Activated CD4-positive, alpha-beta T cell treated with anti-CD3 and anti-CD28 coated beads, Interleukin-2, amount 50 U/mL, for 48 hours (primary cell): ENCODE measurements at regions not wholly inside any gene's neighbourhood (a gene's known extent, or its start where the extent isn't known, plus 50 kb on each side); places are given as distances from the start of the nearest gene placed in this dataset.

Experiments used
- DNase-seq, 2 experiments: peaks; one replicate each; pipeline ENCODE4 v3.0.0-alpha.2; 2020

DNA sequence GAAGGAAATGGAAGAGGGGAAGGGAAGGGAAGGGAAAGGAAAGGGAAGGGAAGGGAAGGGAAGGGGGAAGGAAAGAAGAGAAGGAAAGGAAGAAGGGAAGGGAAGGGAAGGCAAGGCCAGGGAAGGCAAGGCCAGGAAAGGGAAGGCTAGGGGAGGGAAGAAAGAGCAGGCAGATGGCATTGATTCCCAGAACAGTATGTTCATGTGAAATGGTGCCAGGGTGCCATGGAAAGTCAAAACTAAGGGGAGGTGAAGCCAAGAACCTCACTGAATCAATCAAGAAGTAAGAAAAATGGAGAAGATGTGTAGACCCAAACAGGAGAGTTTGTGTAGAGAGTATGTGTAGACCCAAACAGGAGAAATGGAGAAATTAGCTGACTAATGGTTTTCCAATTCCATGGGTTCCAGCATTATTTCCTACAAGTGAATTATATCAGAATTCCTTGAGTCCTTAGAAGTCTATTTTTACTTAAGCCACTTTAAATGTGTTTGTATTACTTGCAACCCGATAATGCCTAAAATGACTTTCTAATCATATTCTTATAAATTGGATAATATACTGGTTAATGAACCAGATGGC is 367.6 kb downstream of the TXNL1 start:
- no peak for DNase-seq

DNA sequence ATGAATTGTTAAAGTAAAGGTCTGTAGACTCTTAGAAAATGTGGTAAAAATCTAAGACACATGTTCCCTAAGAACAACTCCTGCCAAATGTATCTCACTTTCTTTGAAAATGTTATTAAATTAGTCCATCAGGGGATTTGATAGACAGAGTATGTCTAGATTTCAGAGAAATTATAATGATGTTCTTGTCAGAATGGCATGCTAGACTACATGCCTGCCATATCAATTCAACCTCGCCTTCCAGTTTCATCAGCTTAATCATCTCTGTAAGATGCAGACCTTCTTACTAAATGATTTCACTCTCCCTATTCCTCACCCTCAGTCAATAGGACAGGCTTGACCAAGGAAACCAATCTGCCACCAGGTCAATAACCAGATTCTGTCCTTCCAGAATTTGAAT is 368.4 kb downstream of the TXNL1 start:
- no peak for DNase-seq

DNA sequence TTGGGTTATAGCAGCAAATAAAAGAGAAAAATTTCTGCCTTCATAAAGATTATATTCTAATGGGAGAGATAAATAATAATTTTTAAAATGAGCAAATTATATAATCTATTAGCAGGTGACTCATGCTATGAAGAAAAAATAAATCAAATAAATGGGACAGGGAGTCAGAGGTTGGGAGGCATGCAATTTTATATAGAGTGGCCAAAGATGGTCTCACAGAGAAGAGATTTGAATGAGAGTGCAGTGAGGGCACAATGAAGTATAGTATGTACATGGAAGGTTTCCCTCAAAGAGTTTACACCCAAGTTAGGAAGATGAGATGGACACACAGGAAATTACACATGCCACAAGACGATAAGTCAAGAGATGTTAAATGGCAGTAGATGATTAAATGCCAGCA is 369.4 kb downstream of the TXNL1 start:
- no peak for DNase-seq

DNA sequence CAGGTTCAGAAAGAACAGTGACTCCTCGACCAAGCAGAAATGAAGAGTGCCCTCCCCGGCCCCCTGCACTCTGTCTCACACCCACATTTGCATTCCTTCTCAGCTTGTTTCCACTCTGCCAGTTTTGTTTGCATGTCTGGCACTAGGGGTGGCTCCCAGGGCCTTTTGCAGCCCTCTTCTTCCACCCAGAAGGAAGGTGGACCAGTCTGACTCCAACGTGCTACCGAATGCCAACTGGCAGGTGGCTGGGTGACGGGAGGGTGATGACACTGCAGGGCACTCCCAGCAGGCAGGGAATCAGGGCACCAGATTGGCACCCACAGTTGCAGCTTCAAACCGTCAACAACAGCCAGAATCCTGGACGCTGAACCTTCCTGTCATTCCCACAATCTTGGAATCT is 371.1 kb downstream of the TXNL1 start:
- DNase-seq: no peak

DNA sequence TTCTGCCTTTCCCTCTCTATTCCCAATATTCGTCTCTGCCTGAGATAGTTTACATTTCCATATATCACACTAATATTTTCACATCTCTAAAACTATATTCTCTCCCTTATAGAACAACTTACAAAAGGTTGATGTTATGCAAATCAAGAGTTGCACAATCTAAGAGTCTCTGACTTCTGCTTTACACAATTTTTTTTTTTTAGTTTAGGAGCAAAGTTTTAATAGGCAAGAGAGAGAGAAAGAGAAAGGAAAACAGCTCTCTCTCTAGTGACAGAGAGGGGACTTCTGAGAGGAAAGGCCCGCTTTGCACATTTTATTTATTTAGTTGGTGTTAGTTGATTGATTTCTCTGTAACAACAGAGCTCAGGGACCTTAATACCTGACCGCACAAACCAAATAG is 380.2 kb downstream of the TXNL1 start:
- no peak for DNase-seq

DNA sequence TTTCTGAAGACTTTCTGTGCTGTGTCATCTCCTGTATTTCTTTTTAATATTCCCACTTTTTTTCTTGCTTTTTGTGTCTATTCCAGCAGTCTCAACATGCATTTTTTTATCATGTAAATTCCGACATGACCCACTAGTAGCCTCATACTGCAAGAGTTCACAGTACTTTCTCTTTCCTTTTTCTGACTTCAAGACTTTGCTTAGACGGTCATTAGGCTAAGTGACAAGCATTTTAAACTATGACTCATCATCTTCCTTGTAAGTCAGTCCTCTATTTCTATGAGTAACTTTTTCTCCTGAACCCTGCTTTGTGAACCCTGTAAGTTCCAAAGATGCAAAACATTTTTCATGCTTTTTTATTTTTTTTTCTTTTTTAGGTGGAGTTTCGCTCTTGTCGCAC is 381.2 kb downstream of the TXNL1 start:
- DNase-seq: no peak

DNA sequence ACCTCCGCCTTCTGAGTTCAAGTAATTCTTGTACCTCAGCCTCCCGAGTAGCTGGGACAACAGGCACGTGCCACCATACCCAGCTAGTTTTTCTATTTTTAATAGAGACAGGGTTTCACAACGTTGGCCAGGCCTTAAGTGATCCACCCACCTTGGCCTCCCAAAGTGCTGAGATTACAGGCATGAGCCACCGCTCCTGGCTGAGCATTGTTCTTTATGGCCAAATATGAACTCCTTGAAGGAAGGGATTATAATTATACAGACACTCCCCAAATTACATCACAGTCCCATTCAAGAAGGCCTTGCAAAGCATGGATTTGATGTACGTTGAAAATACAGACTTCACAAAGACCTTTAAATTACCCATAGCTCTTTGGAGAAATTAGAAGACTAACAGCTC is 381.7 kb downstream of the TXNL1 start:
- no peak for DNase-seq

DNA sequence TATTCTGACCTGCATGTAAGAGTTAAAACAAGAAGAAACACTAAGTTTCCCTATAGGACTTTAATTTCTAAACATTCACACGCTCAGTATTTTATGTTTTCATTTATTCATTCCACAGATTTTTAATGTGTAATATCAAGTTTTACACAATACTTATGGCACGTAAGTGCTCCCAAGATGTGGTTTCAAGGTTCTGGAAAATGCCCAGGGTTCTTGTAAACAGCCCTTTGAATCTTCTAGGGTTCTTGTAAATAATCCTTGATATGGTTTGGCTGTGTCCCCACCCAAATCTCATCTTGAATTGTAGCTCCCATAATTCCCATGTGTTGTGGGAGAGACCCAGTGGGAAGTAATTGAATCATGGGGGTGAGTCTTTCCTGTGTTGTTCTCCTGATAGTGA is 383.0 kb downstream of the TXNL1 start:
- no peak for DNase-seq

DNA sequence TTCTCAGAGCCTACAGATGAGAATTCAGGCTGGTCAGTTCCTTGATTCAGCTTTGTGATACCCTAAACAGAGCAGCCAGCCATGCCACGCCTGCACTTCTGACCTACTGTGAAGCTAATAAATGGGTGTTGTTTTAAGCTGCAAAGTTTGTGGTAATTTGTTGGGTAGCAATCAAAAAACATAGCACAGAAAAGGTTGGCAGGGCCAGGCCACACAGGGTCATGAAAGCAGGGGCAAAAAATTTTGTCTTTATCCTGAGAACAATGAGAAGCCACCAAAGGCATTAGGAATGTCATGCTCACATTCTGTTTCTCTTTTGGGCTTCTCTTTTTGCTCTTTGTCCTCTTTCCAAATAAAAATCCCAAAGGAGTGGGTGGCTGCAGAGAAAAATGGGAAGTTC is 385.9 kb downstream of the TXNL1 start:
- DNase-seq: no peak

DNA sequence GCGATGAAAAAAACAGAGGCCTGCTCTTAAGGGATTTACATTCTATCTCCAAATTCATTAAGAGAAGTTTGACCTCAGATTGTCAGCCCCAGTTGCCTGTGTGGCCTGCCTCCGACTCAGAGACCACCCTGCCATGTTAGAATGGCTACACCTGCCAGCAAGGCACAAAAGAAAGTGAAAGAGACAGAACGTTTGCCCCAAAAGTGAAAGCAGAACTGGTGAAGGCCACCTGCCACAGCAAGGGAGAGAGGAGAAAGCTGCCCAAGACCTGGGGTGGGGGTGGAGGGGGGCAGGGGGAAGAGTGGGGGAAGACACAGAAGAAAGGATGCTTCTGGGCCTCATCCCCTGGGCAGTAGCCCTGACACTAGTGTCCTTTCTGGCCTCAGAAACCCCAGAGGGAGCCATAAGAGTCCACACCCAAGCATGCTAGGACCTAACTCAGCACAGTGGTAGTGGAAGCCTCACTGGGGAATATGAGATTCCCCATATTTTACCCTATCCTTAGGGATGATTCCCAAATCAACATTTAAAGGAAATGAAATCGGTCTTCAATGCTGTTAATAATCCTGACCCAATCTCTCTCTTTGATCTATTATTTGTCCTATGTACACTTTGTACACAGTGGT is 389.7 kb downstream of the TXNL1 start:
- DNase-seq: no peak

DNA sequence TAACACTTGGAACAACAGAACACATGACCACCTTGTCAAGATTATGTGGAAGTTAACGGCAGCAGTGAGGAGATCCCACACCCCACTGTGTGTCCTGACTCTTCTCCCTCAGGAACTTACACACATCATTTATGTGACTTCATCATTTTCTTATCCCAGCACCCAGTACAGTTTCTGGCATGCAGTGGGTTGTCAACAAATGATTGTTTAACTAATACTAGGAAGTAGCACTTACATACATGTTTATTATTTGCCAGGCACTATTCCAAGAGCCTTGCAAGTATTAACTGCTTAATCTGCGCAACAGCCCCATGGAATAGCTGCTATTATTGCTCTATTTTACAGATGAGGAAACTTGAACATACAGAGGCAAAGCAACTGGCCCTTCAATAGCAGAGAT is 391.5 kb downstream of the TXNL1 start:
- DNase-seq: no peak

DNA sequence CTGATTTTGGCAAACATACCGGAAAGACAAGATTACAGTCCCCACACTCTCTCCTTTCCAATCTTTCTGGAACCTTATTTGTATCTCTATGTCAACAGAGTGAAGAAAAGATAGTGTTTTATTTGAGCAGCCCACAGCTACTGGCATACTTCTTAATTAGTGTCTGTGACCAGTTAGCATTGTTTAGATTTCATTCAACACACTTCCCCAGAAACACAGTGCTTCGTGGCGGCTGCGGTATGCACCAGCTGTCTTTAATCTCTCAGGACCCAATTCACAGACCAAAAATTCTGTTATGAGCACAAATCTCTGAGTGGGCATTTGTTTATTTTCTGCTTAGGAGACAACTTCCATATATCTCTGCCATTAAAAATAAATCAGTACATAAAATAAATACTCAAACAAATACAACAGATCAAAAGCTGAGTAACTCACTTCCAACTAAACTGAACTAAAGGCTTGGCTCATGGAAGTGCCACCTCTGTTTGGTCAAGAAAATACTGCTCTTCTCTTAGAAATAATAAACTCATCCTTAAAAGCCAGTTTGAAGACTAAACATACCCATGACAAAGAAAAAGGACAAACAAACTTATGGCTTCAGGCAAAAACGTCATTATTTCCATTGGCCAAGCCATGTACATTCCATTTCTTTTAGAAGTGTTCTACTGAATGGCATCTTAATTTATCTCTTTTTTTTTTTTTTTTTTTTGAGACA is 392.4 kb downstream of the TXNL1 start:
- DNase-seq: no peak

DNA sequence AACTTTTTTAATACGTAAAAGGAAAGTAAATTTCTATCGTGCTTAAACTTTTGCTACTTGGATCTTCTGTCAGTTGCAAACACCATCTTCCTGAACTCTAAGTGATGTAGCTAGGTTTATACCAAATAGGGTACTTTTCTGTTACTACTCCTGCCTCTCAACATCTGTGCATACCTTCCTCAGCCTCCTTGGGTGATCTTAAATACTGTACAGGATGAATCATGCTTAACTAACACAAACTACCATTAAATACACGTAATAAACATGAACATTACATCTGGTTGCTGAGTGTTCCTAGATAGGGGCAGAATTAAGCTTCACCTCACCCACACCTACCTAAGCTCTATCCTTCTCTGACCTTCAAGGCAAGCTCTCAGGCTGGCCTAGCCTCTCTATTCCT is 398.0 kb downstream of the TXNL1 start:
- no peak for DNase-seq

DNA sequence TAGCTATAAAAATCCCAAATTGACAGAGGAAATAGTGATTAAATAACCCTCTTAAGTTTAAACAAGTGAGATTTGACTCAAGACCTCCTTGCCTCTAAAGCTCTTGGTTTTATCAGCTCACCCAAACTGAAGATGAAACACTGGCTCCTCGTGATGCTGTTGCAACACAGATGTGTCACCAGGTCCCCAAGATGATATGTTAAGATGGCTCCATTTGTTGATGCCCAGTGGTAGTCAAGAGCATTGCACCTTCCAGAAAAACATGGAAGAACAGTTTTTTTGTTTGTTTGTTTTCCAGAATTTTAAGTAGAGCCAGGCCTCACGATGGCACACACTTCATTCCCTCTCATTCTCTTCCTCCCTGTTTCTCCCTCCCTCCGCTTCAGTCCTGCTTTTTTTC is 399.8 kb downstream of the TXNL1 start:
- DNase-seq: no peak

DNA sequence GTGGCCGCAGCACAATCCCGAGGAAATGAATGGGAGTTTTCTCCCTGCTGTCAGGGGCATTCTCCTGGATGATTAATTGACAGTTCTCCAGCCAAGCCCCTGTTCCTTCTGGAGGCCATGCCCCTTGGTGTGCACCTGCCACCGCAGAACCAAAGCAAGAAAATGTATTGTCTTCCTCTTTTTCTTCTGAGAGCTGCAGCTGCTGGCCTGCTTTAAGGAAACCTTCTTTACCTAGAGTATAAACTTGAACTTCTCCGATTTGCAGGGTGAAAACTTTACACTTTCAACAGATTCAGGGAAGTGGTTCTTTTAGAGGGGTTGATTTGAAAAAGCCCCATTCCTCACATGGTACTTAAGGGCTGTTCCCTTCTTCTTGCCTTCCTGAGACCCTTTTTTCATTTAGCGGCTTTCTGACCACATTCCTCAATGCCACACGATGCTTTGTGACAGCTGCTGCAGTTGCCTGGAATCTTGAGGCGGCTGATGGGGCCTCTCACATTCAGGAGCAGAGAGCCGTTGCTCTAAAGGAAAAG is 402.8 kb downstream of the TXNL1 start:
- no peak for DNase-seq

DNA sequence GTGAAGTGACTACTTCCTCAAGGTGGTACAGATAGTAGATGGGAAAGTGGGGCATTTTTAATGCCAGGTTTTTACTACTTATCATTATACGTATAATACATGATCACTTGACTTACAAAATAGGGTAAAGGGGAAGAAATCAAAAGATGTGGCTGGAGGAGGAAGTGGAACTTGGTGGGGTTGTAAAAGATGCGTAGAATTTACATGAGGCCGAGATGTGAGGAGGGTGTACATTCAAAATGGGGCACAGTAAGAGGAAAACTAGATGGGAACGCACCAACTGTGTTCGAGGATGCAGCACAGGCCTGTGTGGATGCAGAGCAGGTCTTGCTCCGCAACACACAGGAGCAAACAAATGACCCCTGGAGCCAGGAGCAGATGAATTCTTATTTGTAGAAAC is 403.3 kb downstream of the TXNL1 start:
- no peak for DNase-seq

DNA sequence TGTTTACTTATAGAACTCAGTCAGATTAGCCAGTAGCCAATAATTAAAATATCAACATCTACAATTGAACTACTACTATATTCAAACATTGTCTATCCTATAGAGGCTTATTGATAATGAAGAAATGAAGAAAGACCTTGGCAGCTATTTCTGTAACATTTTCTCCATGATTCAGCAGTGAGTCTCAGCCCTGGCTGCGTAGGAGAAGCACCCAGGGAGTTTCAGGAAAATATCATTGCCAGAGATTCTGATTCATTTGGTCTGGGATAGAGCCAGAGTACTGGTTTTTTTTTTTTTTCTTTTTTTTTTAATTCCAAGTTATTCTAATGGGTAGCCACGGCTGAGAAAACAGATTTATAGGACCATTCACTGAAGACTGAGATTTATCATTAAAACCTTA is 404.8 kb downstream of the TXNL1 start:
- DNase-seq: no peak

DNA sequence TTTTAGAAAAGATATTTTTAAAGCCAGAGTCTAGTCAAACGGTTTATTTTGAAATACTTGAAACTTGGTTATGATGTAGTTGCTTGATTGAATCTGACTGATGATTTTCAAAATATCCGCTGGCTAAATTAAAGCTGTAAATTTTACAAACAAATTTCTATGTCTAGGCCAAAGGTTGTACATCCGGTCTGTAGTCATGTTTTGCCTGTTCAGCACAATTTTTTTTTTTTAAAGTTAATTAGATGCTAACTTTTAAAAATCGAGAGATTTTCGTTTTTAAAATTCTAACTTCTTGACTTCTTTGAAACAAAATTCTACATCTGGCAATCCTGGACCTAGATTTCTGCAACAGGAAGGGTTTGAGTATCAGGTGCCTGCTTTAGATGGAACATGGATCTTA is 412.4 kb downstream of the TXNL1 start:
- no peak for DNase-seq

DNA sequence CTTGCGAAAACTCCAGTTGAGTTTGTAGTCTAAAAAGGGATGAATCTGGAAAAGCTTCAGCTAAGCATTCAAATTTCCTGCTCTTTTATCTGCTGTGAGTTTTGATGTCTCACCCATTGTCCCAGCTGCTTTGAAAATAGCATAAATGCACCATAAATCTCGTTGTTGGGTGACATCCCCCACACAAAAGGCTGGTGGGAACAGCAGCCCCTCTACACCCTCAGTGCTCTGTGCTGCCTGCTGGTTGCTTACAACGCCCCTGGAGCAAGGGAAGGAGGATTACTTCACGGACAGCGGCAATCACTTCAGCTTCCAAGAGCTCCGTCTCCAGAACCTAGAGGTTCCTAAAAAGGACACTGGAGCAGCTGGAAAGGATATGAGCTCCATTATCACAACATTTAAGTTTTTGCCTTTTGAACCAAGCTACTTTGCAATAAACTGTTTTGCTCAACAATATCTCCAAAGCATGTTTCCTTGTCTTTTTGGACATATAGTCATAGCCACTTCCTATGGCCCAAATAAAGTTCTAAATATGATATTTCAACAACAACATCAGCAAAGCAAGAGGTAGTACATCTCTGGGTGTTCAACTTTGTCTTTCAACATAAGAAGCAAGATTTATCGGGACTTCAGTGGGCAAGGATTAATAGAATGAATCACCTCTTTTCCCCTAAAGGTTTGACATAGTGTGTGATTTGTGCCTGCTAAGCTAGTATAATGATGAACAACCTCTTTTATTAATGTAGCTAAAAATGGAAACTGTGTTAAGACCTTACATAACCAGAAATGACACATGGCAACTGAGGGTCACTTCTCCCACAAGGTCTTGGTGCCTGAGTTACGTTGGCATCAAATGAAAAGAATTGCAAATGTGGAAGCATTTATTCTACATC is 413.5 kb downstream of the TXNL1 start:
- no peak for DNase-seq

DNA sequence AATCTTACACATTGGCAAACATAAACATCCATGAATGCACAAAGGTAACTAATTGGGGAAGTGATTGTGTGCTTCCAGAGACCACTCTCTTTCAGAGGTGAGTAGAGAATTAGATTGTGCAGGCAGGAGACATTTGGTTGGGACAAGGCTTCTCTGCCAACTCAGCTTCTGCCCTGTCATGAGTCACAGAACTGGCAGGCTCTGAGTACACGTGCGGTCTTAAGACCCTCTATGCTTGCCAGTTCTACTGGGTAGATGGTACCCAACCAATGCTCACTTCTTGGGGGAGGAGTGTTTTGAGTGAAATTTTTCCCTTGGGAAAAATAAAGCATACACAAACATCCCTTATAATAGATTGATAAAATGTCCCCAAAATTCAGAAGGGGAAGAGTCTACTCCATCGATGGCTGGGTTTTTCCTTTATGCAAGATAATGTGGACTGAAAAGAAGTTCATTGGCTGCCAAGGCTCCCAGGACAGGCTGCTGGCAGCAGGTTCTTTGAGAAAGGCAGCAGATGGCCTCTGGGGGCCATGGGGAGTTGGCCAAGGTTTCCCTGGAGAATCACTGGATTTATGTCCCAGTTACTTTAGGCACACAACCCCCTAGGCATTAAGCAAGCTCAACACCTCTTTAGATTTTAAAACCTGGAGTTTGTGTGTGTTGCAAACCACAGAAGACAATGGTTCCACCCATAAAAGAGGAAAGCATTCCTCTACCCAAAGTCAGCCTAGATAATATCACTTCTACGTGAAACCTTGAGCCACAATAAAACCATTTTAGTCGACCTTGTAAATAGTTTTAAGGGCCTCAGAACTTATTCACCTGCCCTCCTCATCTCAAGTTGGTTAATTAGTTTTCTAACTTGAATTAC is 417.0 kb downstream of the TXNL1 start:
- no peak for DNase-seq

DNA sequence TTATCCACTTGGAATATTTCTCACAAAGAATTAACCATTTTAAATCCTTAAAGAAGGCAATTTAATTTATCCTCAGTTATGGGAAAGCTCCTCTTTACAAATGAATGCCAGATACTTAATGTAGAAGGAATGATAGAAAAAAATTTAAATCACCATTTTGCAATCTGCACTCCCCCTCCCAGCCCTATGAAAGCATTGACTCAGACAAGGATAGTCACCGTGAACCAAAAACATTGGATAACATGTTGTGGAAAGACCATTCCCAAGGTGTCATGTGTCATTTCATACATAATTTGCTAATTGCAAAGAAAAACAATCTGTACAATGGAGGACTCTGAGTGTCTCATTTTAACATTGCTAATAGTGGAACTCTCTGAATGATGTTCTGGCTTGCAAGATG is 421.0 kb downstream of the TXNL1 start:
- no peak for DNase-seq

DNA sequence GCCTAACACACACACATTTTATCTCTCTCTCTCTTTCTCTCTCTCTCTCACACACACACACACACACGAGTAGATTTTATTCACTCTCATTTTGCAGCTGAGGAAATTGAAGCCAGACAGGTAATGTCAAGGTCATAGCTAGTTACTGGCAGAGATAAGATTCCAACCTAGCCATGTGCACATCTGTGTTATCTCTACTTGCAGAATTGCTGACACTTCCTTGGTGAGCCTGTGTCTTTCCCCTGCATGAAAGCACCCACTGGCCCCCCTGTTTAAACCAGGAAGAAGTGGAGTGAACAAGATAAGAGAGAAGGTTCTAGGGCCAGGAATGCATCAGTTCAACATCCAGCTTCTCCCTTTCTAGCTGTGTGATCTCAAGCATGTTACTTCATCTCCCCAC is 423.7 kb downstream of the TXNL1 start:
- DNase-seq: no peak
